GM12874 (cell line): ENCODE measurements at regions not wholly inside any gene's neighbourhood (a gene's known extent, or its start where the extent isn't known, plus 50 kb on each side); places are given as distances from the start of the nearest gene placed in this dataset.

Experiments
- TF ChIP-seq, protein P1 (sequence below): IDR thresholded peaks from 2 replicates; pipeline ENCODE4 v1.5.1; 2011; ENCODE audit warnings: low read depth, mild to moderate bottlenecking, control low read depth, low read length, moderate library complexity; ENCODE audit not compliant: insufficient read depth

GRCh38 chr1:168477792-168478191, 66.0 kb downstream of the XCL2 start:
- TF ChIP-seq, protein P1, sequence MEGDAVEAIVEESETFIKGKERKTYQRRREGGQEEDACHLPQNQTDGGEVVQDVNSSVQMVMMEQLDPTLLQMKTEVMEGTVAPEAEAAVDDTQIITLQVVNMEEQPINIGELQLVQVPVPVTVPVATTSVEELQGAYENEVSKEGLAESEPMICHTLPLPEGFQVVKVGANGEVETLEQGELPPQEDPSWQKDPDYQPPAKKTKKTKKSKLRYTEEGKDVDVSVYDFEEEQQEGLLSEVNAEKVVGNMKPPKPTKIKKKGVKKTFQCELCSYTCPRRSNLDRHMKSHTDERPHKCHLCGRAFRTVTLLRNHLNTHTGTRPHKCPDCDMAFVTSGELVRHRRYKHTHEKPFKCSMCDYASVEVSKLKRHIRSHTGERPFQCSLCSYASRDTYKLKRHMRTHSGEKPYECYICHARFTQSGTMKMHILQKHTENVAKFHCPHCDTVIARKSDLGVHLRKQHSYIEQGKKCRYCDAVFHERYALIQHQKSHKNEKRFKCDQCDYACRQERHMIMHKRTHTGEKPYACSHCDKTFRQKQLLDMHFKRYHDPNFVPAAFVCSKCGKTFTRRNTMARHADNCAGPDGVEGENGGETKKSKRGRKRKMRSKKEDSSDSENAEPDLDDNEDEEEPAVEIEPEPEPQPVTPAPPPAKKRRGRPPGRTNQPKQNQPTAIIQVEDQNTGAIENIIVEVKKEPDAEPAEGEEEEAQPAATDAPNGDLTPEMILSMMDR = no peak

GRCh38 chr1:168476588-168477385, 67.0 kb downstream of the XCL2 start:
- TF ChIP-seq, protein P1 = no peak

DNA sequence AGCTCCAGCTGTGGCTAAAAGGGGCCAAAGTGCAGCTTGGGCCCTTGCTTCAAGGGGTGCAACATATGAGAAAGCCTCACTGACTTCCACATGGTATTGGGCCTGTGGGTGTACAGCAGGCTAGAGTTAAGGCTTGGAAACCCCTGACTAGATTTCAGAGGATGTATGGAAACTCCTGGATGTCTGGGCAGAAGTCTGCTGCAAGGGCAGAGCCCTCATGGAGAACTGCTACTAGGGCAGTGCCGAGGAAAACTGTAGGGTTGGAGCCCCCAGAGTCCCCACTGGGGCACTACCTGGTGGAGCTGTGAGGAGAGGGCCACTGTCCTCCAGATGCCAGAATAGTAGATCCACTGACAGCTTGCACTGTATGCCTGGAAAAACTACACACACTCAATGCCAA, 69.5 kb downstream of the XCL2 start:
- TF ChIP-seq, protein P1 = no peak

DNA sequence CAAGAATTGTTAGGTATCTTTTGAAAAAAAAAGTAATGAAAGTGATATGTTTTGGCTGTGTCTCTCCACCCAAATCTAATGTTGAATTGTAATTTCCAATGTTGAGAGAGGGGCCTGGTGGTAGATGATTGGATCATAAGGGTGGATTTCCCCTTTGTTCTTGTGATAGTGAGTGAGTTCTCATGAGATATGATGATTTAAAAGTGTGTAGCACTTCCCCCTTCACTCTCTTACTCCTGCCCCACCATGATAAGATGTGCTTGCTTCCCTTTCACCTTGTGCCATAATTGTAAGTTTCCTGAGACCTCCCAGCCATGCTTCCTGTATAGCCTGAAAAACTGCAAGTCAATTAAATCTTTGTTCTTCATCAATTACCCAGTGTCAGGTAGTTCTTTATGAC, 70.7 kb downstream of the XCL2 start:
- TF ChIP-seq, protein P1 = no peak

DNA sequence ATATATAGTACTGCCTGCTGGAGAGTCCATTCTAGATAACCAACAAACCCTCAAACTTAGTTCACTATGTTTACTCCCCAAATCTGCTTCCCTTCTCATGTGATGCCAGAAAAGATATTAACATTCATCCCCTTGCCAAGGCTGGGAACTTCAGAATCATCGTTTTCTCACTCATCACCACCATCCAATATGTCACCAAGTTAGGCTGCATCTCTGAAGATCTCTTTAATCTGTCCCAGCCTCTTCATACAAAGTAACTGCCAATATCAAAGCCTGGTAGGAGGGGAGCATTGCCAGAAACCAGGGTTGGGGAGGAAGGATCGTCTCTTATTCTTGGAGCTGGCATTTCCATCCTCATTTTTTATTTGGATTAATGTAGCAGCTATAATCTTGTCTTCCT, 71.6 kb downstream of the XCL2 start:
- TF ChIP-seq, protein P1 = no peak

DNA sequence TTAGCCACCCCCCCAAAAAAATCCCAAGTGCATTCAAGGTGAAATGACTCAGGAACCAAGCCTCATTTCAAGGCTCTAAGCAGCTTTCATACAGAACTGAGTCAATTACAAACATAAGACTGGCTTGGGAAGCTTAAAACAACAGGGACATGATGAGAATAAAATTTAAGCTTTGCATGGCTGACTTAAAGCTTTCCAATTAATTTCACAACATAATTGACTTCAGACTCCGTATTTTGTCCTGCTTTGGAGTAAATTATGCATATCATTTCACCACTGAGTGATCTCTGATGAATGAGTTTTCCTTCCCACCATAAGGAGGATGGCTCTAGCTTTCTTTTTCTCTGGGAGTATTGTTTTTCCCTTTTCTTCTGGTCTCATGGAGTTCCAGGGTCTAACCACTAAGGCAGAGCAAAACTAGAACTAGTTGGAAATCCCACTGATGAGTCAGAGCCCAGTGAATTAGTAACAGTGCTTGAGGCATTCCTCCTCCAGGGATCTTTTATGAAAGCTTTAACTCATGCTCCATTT, 72.8 kb downstream of the XCL2 start:
- TF ChIP-seq, protein P1 = no peak

DNA sequence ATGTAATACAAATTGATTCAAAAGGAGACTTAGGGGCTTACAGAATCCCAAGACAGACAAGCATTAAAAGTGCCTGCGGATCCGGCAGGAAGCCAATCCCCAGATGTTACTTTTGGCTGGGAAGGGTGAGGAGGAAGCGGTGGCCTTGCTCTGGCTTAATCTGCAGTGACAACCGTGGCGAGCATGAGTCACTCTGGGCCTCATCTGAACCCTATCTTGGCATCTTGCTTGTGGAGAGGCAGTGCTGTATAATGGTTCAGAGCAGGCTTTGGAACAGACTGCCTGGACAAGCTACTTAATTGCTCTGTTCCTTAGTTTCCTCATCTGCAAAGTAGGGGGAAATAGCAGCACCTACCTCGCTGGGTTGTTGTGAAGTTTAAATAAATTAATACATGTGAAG, 74.1 kb downstream of the XCL2 start:
- TF ChIP-seq, protein P1 = no peak
